Islet precursor cell (in vitro differentiated cells): ENCODE measurements at regions not wholly inside any gene's neighbourhood (a gene's known extent, or its start where the extent isn't known, plus 50 kb on each side); places are given as distances from the start of the nearest gene placed in this dataset.
"Not testable (repeated sequence)": the region's sequence is repeated elsewhere in the genome, so short reads cannot be mapped to it uniquely, and the experiment has no call there.

Experiments
- DNase-seq: peaks from one replicate; pipeline ENCODE4 v3.0.0-alpha.2; 2018

DNA sequence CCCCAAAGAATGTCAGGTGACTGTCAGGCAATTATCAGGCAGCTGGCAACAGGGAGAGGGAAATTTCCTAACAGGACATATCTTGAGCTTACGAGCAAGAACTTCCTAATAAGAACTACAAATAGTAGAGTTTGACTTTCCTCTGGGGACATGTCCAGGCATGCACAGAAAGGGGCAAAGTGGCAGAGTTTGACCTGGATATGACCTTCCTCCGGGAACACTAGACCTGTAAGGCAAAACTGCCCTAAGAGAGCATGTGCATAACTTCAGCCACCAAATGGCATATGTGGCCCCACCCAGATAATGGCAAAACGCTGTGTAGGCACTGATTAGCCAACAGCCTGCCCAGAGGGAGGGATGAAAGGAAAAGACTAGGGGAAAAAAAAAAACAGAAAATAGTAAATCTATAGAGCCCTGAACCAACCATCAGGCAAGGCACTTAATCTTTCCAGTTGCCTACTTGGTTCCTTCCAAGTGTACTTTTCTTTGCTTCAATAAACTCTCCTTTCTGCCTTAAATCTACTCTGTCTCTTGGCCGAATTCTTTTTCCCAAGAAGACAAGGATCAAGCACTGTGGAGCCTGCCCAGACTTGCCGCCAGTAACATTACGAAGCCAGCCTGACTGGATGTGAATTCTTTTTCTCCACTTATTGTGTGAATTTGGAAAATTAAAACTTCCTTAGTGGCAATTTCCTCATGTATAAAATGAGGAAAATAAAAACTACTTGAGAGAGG, 164.1 kb downstream of the SPTSSA start:
- DNase-seq: no peak

DNA sequence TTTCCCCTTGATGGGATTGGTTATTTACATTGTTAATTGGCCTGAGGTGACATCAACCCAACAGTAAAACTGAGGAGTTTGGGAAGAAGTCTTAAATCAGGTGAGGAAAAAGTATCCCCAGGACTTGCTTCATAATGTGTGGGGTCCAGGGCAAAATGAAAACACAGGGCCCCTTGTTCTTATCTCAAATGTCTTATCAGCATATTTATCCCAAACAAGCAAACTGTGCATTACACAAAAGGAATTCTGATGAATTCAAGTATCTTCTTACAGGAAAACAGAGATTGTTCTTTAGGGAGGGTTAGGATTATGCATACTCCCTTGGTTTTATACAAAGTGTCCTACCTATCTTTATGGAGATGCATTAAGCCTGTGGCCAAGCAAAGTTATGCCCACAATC, 178.4 kb downstream of the SPTSSA start:
- DNase-seq: no peak

DNA sequence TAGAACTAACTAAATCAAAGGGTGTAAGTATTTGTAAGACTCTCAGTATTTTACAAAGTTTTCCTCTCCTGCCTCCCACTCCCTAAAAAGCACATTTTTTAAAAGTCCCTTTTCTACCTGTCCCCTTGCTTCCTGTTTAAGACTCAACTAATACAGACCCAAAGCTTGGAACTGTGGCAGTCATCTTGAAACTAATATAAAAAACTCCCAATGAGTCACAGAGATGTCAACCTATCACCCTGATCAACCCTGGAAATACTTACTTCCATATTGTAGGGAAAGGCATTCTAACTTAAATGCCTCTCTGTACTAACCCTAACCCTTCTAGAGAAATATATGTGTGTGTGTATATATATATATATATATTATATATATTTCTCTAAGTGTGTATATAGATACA, 184.8 kb downstream of the SPTSSA start:
- DNase-seq: no peak

DNA sequence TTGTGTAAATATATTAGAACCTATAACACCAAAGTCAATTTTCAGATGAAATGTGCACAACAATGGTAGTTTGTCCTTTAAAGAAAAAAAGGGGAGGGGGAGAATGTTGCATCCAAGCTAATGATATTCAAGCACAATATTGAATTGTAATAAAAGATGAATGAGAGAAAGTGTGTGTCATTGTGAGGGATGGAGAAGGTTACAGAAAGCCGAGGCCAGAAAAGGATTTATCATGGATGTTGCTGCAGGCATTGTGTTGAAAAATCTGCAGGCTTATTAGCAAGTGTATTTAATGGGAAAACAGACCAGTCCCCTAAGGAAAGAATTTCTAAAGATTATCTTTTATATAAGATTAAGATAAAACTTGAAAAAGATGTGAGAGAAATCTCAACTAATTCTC, 186.5 kb downstream of the SPTSSA start:
- no peak for DNase-seq

DNA sequence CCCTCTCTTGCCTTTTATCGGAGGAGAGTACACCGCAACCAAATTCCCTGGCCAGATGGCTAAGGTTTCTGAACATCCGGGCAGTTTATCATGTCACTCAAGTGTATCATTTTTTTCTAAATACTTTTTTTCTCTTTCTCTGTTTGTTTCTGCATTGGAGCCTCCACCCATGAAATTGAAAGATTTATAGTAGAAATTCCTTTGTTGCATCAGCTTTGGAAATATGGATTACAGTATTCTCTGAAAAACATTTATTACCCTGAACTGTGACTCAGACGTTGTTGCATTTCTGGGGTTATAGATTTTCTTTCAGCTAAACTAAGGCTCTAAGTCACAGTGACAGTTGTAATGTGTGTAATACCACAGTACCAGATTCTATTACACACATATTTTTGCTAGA, 187.0 kb downstream of the SPTSSA start:
- no peak for DNase-seq

DNA sequence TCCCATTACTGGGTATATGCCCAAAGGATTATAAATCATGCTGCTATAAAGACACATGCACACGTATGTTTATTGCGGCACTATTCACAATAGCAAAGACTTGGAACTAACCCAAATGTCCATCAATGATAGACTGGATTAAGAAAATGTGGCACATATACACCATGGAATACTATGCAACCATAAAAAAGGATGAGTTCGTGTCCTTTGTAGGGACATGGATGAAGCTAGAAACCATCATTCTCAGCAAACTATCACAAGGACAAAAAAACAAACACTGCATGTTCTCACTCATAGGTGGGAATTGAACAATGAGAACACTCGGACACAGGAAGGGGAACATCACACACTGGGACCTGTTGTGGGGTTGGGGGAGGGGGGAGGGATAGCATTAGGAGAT, 188.3 kb downstream of the SPTSSA start:
- not testable (repeated sequence) for DNase-seq

DNA sequence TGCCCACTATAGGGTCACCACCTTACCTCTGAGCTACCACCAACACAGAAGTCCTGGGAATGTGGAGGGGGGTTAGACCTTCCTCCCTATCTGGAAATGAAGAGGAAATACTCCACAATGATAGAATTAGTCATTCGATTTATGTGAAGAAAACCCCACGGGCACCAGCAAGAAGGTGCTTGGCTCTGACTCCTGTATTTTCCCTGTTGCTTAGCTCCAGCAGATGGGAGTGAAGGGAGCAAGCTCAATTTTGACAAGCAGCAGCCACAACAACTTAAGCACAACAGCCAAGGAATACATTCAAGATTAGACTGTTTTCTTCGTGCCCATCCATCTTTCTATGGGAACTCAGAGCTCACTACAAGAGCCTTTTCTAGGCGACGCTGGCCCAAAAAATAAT, 191.7 kb downstream of the SPTSSA start:
- DNase-seq: no peak

DNA sequence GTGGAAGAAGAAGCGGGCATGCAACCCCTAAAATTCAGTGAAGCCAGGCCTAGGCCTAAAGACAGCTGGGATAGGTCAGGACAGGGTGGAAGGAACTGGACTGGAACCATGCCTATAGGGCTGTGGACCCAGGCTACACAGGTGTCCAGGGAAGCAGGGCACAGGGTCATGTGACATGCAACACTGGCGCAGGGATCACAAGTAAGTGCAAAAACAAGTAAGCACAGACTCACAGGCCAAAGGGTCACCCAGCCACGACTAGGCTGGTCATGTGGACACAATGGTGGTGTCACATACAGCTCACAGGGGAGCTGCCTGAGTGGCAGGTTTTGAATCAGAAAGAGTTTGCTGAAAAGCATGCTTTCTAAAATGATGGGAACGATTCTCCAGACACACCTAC, 195.7 kb downstream of the SPTSSA start:
- no peak for DNase-seq

DNA sequence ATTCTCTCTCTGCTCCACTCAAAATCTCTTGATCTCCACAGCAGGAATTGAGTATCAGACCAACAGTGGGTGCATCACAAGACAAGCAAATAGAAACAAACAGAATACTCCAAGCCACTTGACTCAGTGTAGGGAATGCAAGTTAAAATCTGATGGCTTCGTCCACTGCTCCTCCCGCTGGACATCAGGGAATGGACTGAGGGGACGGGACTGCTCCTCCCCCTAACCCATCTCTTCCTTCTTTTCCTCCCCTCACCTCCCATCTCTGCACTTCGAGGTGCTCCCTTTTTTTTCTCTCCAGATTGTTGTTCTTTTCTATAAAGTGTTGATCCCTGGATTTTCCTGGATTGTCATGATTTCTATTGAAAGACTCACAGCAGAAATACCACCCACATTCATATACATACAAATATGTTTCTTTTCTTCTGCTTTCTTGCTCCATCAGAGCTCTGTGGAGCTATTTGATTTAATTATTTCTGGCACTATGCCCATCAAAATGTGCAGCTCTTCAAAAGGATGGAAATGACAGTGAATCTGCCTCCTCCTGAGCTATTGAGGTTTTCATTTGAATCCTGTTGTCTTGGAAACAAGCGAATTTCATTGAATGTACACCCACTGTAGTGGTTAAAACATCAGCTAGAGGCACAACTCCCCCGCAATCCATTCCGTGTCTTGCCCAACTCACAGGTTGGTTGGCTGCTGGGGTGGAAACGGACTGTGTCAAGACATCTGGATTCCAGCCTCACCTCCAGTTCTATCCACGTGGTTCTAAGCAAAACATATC, 199.7 kb downstream of the SPTSSA start:
- DNase-seq: no peak

DNA sequence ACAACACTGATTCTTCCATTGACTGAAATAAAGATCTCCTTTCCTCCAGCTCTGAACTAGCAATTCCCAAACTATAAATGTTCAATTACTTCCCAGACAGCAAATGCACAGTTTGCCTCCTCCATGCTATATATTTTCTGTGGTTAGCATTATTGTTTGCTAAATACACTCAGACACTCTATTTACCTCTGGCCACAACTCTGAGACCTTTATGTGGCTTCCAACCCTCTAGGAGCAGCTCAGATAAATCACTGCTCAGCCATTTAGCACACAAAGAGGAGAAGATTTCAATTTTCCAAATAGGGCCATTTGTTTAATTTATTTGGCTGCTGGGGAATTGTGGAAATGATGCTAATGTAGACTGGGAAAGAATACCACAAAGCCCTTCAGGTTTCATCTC, 202.0 kb downstream of the SPTSSA start:
- no peak for DNase-seq

DNA sequence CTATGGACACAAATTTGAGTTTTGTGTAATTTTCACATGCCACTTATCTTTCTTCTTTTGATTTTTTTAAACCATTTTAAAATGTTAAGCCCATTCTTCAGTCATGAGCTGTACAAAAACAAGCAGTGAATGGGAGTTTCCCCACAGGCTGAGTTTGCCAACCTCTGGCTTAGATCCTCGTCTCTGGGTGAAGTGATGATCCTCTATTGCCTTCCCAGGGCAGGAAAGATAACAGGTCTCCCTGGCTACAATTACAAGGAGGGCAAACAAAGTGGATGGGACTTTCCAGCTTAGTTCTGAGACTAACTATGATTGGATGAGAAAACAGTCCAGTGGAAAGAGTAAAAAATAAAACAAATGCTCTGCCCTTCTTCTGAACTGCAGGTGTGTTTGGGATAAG, 203.7 kb downstream of the SPTSSA start:
- DNase-seq: no peak

DNA sequence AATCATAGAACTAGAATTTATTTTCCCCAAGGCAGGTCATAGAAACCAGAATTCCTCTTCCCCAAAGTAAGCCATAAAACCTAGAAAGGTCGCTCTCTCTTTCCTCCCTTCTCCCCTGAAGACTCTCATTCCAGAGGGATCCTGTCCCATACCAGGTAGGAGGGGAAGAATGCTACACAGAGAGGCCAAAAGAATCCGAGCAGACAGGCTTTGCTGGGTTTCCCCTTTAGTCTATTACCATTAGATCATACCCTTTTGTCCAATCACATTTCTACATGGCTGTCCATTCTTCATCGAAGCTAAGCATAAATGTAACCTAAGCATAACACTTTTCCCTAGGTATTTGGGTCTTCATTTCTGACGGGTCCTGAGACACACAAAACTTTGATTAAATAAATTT, 204.5 kb downstream of the SPTSSA start:
- DNase-seq: peak; percentile 58

DNA sequence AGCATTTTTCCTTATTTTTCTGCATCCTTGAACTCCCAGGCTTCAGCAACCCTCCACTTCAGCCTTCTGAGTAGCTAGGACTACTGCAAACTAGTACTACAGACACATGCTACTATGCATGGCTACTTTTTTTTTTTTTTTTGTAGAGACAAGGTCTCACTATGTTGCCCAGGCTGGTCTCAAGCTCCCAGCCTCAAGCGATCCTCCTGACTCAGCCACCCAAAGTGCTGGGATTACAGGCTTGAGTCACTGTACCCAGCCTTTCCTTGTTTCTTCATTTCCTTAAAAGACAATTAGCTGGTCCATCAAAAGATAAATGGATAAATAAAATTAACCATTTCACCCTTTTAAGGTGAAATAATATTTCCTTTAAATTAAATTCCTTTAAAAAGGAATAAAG, 205.8 kb downstream of the SPTSSA start:
- no peak for DNase-seq

DNA sequence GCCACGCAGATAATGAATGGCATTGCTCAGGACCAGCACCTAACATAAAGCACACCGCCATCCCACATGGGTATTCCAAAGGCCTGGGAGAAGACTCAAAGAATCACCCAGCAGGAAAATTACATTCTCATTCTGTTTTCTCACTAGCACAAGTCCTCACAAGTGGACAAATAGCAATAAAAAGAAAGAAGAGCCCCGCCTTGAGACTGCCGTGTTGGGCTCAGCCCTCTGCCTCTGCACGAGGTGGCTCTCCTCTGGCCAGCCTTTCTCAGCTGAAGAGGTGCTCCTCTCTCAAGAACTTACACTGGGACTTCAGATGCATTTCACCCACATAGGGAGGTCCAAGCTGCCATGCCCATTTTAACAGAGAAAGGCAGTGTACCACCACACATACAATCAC, 207.5 kb downstream of the SPTSSA start:
- DNase-seq: no peak

DNA sequence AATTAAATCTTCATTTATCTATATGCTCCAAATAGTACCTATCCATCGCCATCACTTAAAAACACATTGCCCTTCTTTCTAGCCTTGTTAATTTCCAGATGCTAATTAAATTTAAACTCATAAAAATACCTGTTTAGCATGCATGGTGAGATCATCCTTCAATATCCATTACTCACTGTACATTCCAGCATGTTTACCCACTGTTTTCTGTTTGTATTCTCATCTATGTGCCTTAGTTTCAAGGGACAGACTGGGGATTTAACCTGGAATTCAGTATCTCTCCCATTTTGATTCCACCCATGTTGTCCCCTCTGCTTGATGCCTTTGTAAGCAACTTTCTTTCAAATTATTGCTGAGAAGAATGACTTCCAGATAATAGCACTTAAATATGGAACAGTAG, 208.0 kb downstream of the SPTSSA start:
- DNase-seq: no peak

DNA sequence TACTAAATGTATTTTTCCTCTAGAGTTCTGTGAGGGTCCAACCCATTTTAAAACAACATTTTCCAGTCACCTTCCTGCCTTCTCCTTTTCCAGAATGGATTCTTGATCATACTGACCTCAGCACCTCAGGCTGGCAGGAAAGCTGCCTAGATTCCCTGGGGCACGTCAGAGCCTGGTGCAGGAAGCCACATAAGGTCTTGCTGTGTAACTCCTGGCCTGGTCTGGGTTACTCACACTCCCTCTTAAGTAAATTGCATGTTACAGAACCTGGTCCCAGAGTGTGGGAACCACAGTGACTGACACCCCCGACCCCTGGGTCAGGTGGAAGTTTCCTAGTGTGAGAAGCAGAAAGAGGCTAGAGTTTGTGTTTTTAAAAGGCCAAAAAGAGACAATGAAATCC, 209.8 kb downstream of the SPTSSA start:
- peak; percentile 87 for DNase-seq

DNA sequence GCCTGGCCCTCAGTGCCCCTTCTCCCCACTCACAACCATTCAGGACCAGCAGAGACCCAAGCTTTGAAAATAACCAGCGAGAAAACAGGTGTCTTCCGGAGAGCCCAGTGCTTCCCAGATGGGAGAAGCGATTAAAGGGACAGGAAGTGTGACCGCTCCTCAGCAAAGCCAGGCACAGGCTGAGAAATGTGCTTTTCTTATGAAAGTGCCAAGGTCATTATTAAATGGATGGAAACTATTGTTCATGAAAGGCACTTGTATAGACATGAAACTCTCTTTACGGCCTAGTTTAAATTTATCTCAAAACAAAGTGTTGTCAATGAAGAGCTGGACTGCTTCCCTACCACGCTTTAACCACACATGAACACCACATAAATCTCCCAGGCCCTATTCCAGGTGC, 210.4 kb downstream of the SPTSSA start:
- no peak for DNase-seq

DNA sequence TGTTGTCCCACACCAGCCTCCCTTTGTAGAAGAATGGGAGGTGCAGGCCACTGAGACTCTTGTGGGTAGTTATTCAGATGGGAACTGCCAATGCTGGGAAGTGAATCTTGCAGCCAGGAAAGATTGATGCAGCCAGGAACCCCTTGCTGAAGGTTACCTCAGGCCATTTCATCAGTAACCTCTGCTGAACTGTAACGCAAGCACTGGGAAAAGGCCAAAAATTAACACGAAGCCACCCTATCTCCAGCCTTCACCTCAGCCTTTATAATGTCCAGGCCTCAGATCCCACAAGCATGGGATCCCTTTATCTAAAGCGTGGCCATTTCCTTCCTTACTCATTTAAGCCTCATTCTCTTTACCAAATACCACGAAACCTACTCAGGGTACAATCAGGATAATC, 211.1 kb downstream of the SPTSSA start:
- DNase-seq: no peak

DNA sequence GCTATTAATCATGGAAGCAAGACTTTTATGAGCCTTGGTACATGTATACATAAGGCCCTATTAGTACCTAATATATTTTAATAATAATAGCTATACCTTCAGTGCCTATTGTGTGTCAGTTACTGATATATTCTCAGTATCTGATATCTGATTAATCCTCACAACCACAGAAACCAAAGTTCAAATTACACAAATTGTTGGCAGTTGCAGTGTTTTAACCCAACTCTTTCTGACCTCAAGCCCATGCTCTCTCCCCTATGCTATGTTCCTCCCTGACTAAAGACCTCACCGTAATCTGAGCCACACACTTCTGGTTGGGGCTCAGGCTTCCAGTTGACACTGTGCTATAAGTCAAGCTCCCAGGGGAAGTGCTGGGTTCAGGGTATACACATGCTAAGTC, 214.4 kb downstream of the SPTSSA start:
- no peak for DNase-seq

DNA sequence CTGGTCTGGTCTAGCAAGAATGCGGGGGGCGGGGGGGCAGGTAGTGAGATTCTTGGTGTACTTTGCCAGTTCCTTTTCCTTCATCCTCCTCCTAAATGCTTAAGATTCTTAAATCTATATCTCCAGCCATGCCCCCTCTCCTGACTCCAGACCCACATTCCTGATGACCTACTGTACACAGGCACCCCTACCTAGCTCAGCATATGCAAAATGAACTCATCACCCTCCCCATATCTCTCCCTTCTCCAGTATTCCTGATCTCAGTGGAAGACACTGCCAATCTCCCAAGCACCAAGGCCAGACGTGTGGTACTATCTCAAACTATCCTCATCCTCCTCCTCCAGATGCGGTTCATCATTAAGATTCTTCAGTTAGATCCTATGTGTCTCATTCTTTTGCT, 215.8 kb downstream of the SPTSSA start:
- peak; percentile 69 for DNase-seq

DNA sequence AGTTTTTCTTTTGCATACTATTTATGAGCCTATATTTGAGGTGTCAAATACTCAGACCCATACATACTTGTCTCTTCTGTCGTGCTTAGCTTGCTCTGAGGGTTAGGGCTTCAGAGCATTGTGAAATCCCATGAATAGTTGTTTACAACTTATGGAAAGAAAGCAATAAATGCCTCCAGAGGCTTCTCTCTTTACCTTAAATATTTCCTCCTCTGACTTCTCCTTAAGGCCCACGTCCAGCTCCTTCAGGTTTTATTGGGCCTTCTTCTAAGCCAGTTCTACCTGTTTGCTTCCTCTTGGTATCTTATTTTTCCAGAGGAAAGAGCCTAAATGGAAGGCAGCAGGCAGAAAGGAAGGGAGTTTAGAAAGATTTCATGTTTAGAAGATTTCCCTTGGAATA, 218.6 kb downstream of the SPTSSA start:
- no peak for DNase-seq

DNA sequence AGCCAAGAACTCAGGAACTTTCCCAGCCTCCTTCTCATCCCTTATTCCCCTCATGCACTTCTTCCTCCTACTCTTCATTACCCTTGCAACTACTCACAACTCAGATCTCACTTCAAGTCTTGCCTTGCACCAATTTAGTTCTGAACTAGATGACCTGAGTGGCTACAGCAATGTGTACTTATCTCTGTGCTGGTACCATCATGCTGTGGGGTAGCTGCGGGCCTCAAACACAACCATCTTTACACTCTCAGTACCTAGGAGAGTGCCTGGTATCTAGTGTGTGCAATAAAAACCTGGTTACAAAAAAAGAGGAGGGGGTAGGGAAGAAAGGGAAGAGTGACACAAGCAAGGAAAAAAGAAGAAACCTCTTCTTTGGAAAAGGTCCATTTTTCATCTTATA, 219.0 kb downstream of the SPTSSA start:
- no peak for DNase-seq

DNA sequence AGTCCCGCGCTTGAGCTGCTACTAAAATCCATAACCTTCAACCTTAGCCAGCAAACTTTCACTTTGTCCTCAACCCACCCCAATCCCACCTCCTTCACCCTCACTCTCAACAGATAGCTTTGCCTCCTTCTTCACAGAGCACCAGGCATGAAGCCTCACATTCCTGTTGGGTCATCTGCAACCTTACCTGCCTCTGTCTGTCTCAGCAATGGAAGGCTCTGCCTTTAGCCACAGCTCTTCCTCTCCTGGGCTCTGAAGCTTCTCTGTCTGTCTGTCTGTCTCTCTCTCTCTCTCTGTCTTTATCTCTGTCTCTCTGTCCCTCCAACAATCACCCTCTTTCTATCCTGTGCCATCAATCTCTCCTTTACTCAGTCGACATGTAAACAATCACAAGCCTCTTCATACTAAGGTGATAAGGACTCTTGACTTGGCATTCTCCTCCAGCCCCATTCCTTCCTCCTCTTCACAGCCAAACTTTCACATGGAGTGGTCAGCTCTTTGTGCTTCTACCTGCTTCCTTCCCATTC, 220.8 kb downstream of the SPTSSA start:
- no peak for DNase-seq

DNA sequence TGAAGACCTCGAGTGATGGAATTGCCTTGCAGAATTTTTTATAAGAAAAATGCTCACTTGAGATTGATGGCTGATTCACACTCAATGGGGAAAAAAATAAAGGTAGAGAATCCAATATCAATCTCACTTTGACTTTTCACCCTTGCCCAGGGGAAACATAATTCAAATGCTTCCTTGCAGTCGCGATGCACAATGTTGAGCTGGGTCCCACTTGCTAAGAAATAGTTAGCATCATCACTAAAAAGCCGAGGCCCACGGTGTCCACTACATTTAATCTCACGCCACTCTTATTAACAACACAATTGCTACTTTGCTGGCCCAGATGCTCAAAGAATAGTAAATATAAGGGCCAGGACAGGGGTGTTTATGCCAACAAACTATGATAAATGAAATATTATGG, 223.4 kb downstream of the SPTSSA start:
- DNase-seq: no peak

DNA sequence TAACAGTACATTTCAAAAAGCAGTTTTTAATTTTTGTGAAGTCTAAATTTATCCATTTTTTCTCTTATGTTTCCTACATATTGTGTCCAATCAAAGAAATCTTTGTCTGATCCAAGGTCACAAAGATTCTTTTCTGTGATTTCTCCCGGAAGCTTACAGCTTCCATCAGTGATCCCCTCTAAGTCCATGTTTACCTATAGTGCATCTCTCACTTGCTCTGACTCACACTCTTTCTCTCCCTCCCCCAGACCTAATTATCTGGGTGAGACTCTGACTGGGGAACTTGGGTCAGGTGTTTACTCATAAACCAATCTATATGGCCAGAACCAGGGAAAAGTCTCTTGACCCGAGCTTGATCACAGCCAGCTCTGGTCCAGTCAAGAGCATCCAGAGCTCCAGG, 224.4 kb downstream of the SPTSSA start:
- DNase-seq: no peak
